Calu3 (cell line): ENCODE measurements at regions not wholly inside any gene's neighbourhood (a gene's known extent, or its start where the extent isn't known, plus 50 kb on each side); places are given as distances from the start of the nearest gene placed in this dataset.

Experiments
- BruUV-seq: library from RNA; stranded (reverse); fragments of 400-500 nt; replicated peaks from 2 replicates; lab custom pipeline; 2021; lab: Mats Ljungman, UMichigan
- CTCF ChIA-PET: fragments of 300-600 bp; sonication (Branson Sonifier 250); formaldehyde crosslinking; loops from one replicate; lab custom pipeline; 2022; ENCODE audit warnings: antibody characterized with exemption; lab: Charles Lee
- DNase-seq: peaks from one replicate; pipeline ENCODE4 v3.0.0; 2022
- H3K27ac Mint-ChIP-seq: one replicate; pipeline ENCODE4 v1.8.0; 2022; ENCODE audit warnings: mixed read lengths; ENCODE audit not compliant: unreplicated experiment
- H3K27me3 Mint-ChIP-seq: one replicate; pipeline ENCODE4 v1.8.0; 2022; ENCODE audit warnings: mixed read lengths; ENCODE audit not compliant: unreplicated experiment
- H3K36me3 Mint-ChIP-seq: one replicate; pipeline ENCODE4 v1.8.0; 2022; ENCODE audit warnings: mild to moderate bottlenecking, moderate library complexity, mixed read lengths; ENCODE audit not compliant: insufficient read depth, unreplicated experiment
- H3K4me1 Mint-ChIP-seq: one replicate; pipeline ENCODE4 v1.8.0; 2022; ENCODE audit warnings: mild to moderate bottlenecking, low read depth, mixed read lengths; ENCODE audit not compliant: unreplicated experiment
- H3K4me3 Mint-ChIP-seq: one replicate; pipeline ENCODE4 v1.8.0; 2022; ENCODE audit warnings: mild to moderate bottlenecking, low read depth, moderate library complexity, mixed read lengths; ENCODE audit not compliant: unreplicated experiment
- H3K9me3 Mint-ChIP-seq: one replicate; pipeline ENCODE4 v1.8.0; 2022; ENCODE audit warnings: low read depth, mixed read lengths; ENCODE audit not compliant: unreplicated experiment
- intact Hi-C: fragments of 100-400 bp; cut with micrococcal nuclease; formaldehyde crosslinking; loops from one replicate; pipeline ENCODE4 v1.10.0; 2022; ENCODE audit not compliant: unreplicated experiment
- TF ChIP-seq, protein P1 (sequence below): fragments of 200-600 bp; IDR thresholded peaks from one replicate; pipeline ENCODE4 v1.8.0; 2022; ENCODE audit warnings: antibody characterized with exemption; ENCODE audit not compliant: unreplicated experiment

DNA sequence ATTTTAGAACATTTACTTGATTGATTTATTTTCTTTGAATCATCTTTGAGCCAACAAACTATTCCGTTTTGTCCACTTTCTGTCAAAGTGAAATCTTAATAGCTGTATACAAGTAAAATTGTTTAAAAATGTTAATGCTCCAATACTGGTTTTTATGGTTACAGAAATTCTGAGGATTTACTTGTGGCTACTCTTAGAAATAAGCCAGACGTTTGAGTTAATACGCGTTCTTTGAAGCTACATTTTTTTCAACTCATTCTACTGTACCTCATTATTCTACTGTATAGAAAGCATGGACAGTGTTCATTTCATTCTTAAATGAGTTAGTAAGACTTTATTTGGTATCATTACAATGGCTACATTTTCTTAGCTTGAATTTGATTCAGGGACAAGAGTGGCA is 996.2 kb upstream of the FLRT2 start:
- BruUV-seq: no TSS peak
- no peak overlapping the region for H3K27ac Mint-ChIP-seq
- H3K4me1 Mint-ChIP-seq: no peaks in the 10 kb centered on the region
- H3K36me3 Mint-ChIP-seq: no peaks in the 10 kb centered on the region
- no peak overlapping the region for H3K4me3 Mint-ChIP-seq
- intact Hi-C loops: no loop called here
- DNase-seq: no peak
- CTCF ChIA-PET: no interaction called here
- no peaks in the 10 kb centered on the region for H3K27me3 Mint-ChIP-seq
- TF ChIP-seq, protein P1, sequence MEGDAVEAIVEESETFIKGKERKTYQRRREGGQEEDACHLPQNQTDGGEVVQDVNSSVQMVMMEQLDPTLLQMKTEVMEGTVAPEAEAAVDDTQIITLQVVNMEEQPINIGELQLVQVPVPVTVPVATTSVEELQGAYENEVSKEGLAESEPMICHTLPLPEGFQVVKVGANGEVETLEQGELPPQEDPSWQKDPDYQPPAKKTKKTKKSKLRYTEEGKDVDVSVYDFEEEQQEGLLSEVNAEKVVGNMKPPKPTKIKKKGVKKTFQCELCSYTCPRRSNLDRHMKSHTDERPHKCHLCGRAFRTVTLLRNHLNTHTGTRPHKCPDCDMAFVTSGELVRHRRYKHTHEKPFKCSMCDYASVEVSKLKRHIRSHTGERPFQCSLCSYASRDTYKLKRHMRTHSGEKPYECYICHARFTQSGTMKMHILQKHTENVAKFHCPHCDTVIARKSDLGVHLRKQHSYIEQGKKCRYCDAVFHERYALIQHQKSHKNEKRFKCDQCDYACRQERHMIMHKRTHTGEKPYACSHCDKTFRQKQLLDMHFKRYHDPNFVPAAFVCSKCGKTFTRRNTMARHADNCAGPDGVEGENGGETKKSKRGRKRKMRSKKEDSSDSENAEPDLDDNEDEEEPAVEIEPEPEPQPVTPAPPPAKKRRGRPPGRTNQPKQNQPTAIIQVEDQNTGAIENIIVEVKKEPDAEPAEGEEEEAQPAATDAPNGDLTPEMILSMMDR: no peak
- H3K9me3 Mint-ChIP-seq: peaks cover 12% of the 10 kb centered on the region

GRCh38 chr14:84535484-84535883 is 994.5 kb upstream of the FLRT2 start:
- no peaks in the 10 kb centered on the region for H3K4me1 Mint-ChIP-seq
- H3K4me3 Mint-ChIP-seq: no peak overlapping the region
- no TSS peak for BruUV-seq
- H3K9me3 Mint-ChIP-seq: peaks cover 8% of the 10 kb centered on the region
- no peaks in the 10 kb centered on the region for H3K27me3 Mint-ChIP-seq
- CTCF ChIA-PET: no interaction called here
- no peak overlapping the region for H3K27ac Mint-ChIP-seq
- no peaks in the 10 kb centered on the region for H3K36me3 Mint-ChIP-seq
- TF ChIP-seq, protein P1: no peak
- intact Hi-C loops: no loop called here
- no peak for DNase-seq

DNA sequence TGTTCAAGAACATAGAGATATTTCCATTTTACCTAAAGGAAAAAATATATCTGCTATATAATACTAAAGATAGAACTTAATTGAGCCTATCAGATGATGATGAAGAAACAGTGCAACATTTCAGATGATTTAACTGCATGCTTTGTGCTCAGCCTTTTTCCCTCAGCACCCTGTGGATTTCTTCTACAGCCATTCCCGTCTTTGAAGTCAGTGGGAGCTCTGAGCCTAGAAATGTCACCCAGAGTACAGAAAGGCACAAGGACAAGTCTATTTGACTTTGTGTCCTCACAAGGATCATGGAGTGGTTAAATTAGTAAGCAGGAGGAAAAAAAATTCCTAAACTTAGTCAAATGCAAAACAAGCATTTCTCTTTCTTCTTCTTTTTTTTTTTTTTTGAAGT is 994.0 kb upstream of the FLRT2 start:
- no peak overlapping the region for H3K4me3 Mint-ChIP-seq
- no TSS peak for BruUV-seq
- TF ChIP-seq, protein P1: no peak
- CTCF ChIA-PET: no interaction called here
- no peak for DNase-seq
- no peak overlapping the region for H3K27ac Mint-ChIP-seq
- no peaks in the 10 kb centered on the region for H3K27me3 Mint-ChIP-seq
- no peaks in the 10 kb centered on the region for H3K4me1 Mint-ChIP-seq
- intact Hi-C loops: no loop called here
- peaks cover 8% of the 10 kb centered on the region for H3K9me3 Mint-ChIP-seq
- H3K36me3 Mint-ChIP-seq: no peaks in the 10 kb centered on the region

DNA sequence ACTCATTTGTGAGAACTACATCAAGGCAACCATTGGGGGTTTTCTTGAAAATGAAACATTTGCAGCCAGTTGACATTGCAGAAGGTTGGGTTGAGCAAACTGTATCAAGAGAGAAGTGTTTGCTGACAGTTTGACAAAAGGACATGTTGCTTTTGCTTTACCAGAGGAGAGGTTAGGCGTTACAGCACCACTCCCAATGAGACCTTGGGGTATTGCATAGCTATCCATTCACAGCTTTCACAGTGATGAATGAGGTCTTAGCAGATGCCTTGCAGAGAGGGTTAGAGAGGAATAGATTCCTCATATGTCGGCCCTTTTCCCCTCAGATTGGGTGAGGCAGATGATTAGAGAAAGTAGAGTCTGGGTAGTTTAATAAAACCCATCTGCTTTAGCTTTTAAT is 988.9 kb upstream of the FLRT2 start:
- no peaks in the 10 kb centered on the region for H3K4me1 Mint-ChIP-seq
- H3K4me3 Mint-ChIP-seq: no peak overlapping the region
- H3K9me3 Mint-ChIP-seq: peaks cover 3% of the 10 kb centered on the region
- TF ChIP-seq, protein P1: no peak
- DNase-seq: no peak
- no peaks in the 10 kb centered on the region for H3K36me3 Mint-ChIP-seq
- no TSS peak for BruUV-seq
- no peak overlapping the region for H3K27ac Mint-ChIP-seq
- intact Hi-C loops: no loop called here
- CTCF ChIA-PET: no interaction called here
- H3K27me3 Mint-ChIP-seq: no peaks in the 10 kb centered on the region
